K562 (cell line): ENCODE measurements at regions not wholly inside any gene's neighbourhood (a gene's known extent, or its start where the extent isn't known, plus 50 kb on each side); places are given as distances from the start of the nearest gene placed in this dataset.

ENCODE experiments used
- CTCF ChIP-seq, 3 experiments: IDR thresholded peaks in 2 of 3; conservative IDR thresholded peaks in 1 of 3; 2 replicates each; pipeline ENCODE4 v1.5.1; 2011 to 2012; ENCODE audit warnings: low read length in 3 of 3, mild to moderate bottlenecking in 3 of 3, control low read depth in 2 of 3, improper control_type of control experiment in 1 of 3, inconsistent platforms in 1 of 3, low read depth in 1 of 3, mixed read lengths in 1 of 3, moderate library complexity in 1 of 3; ENCODE audit not compliant: insufficient read depth in 2 of 3
- ETS1 ChIP-seq: conservative IDR thresholded peaks from 2 replicates; pipeline ENCODE4 v1.6.1; 2011; ENCODE audit warnings: low read depth, mild to moderate bottlenecking, low read length; ENCODE audit not compliant: control insufficient read depth
- GATA2 ChIP-seq: sonication (generic); formaldehyde crosslinking; IDR thresholded peaks from 2 replicates; pipeline ENCODE4 v1.4.0; 2020; ENCODE audit warnings: mild to moderate bottlenecking, missing genetic modification reagents
- HDAC6 ChIP-seq: IDR thresholded peaks from 2 replicates; pipeline ENCODE4 v1.6.1; 2012; ENCODE audit warnings: low read depth, mild to moderate bottlenecking, control low read depth, inconsistent platforms, low read length, moderate library complexity
- MAFG ChIP-seq: fragments of 450-650 bp; conservative IDR thresholded peaks from 2 replicates; pipeline ENCODE4 v1.6.1; 2016; ENCODE audit warnings: missing genetic modification characterization, missing compliant biosample characterization
- NR1H2 ChIP-seq: sonication (generic); formaldehyde crosslinking; IDR thresholded peaks from 2 replicates; pipeline ENCODE4 v1.4.0; 2020; ENCODE audit warnings: mild to moderate bottlenecking, missing genetic modification reagents
- POLR2H ChIP-seq: IDR thresholded peaks from 2 replicates; pipeline ENCODE4 v1.6.1; 2016; ENCODE audit warnings: missing genetic modification characterization, low read depth, mild to moderate bottlenecking, control low read depth, missing compliant biosample characterization, moderate library complexity
- ZNF146 ChIP-seq: IDR thresholded peaks from one replicate; pipeline ENCODE4 v1.6.1; 2018; ENCODE audit warnings: missing compliant biosample characterization; ENCODE audit not compliant: unreplicated experiment
- ZSCAN29 ChIP-seq: fragments of 450-650 bp; IDR thresholded peaks from 2 replicates; pipeline ENCODE4 v1.6.1; 2017

DNA sequence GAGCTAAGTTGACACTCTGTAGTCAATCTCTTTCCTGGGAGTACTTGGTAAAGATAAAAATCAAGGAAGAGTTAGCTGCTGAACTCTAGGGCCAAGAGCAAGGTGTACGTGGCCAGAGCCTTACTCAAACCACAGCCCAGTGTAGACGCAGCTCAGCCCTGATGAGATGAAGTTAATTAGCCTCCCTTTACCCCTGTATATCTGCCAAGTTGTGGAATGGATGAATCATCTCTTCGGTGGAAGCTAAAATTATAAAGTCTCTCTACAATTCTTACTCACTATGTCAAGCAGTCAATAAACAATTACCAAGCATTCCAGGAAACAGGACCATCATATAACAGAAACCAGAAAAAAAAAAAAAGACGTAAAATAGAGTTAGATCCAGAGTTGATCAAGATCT lies 146.9 kb upstream of the UFM1 start:
- TF ChIP-seq NR1H2 (CRISPR knock-in tag) (no peak), HDAC6 (no peak), GATA2 (CRISPR knock-in tag) (no peak), ETS1 (no peak), ZNF146 (CRISPR knock-in tag) (no peak), CTCF (IDR thresholded peaks at IDR 0.05 in 2 of 3, conservative IDR thresholded peaks at IDR 0.05 in 1 of 3; ENCODE audit: insufficient read depth in 2 of 3, low read depth in 1 of 3, low read length in 3 of 3) (no peak), ZSCAN29 (no peak), POLR2H (tag) (no peak), MAFG (tag) (no peak)
